HCT116 (cell line): ENCODE measurements at regions not wholly inside any gene's neighbourhood (a gene's known extent, or its start where the extent isn't known, plus 50 kb on each side); places are given as distances from the start of the nearest gene placed in this dataset.

Experiments used
- ATAC-seq: fragments of 200-7000 bp; cut with Tn5 transposase; 2 replicates; pipeline ENCODE4 v1.9.1; 2020; ENCODE audit warnings: mild to moderate bottlenecking, moderate library complexity
- BruUV-seq: library from RNA; stranded (reverse); fragments of 400-500 nt; replicated peaks from 2 replicates; lab custom pipeline; 2021; lab: Mats Ljungman, UMichigan
- CTCF ChIA-PET: fragments of 300-600 bp; sonication (Branson Sonifier 250); formaldehyde crosslinking; loops from one replicate; lab custom pipeline; 2021; ENCODE audit warnings: antibody characterized with exemption; lab: Charles Lee
- POLR2A ChIA-PET: fragments of 300-600, 350-600 bp; sonication (Branson Sonifier 250); formaldehyde crosslinking; loops from one replicate; lab custom pipeline; 2021; ENCODE audit warnings: antibody characterized with exemption; lab: Charles Lee
- RAD21 ChIA-PET, 2 experiments: fragments of 300-600 bp; sonication (Branson Sonifier 250); formaldehyde crosslinking; loops; one replicate each; lab custom pipeline; 2023; ENCODE audit warnings: low total read pairs in 2 of 2; ENCODE audit not compliant: uncharacterized antibody in 2 of 2, unreplicated experiment in 2 of 2, low non-redundant PET in 1 of 2; lab: Charles Lee
- DNase-seq: peaks from one replicate; pipeline ENCODE4 v3.0.0-alpha.2; 2010; ENCODE audit warnings: low read depth, low spot score
- H2AFZ ChIP-seq: fragments of 200-600 bp; shearing (Covaris generic), sonication (generic); 2 replicates; pipeline ENCODE4 v1.6.1; 2017; ENCODE audit warnings: low read depth, mixed run types, mixed read lengths, antibody characterized with exemption, low read length; ENCODE audit not compliant: poor library complexity, severe bottlenecking
- H3K27ac ChIP-seq: 2 replicates; pipeline ENCODE4 v1.5.1; 2012; ENCODE audit warnings: low read depth, low read length
- H3K27me3 ChIP-seq: fragments of 200-600 bp; sonication (generic); 2 replicates; pipeline ENCODE4 v1.6.1; 2016; ENCODE audit warnings: mixed run types, low read length, mixed read lengths; ENCODE audit not compliant: insufficient read depth
- H3K36me3 ChIP-seq, 2 experiments: fragments of 200-500 bp in 1 of 2; fragments of 200-600 bp in 1 of 2; sonication (Bioruptor generic) in 1 of 2; sonication (generic) in 1 of 2; 2 replicates each; pipeline versions ENCODE4 v1.5.1 to v1.6.1; 2014 to 2016; ENCODE audit warnings: low read length in 2 of 2, inconsistent platforms in 1 of 2, mixed read lengths in 1 of 2, mixed run types in 1 of 2; ENCODE audit not compliant: insufficient read depth in 2 of 2, control insufficient read depth in 1 of 2
- H3K4me1 ChIP-seq, 2 experiments: fragments of 200-600 bp in 1 of 2; sonication (generic) in 1 of 2; 2 replicates each; pipeline versions ENCODE4 v1.5.1 to v1.6.1; 2012 to 2017; ENCODE audit warnings: low read length in 2 of 2, inconsistent platforms in 1 of 2, mild to moderate bottlenecking in 1 of 2, mixed read lengths in 1 of 2, mixed run types in 1 of 2, moderate library complexity in 1 of 2; ENCODE audit not compliant: insufficient read depth in 2 of 2, control insufficient read depth in 1 of 2
- H3K4me2 ChIP-seq: fragments of 200-600 bp; sonication (generic); 2 replicates; pipeline ENCODE4 v1.6.1; 2017; ENCODE audit warnings: mixed run types, low read length, mixed read lengths
- H3K4me3 ChIP-seq, 2 experiments: fragments of 200-600 bp in 1 of 2; sonication (generic) in 1 of 2; replicated peaks in 1 of 2; 2 replicates each; pipeline ENCODE4 v1.5.1; 2011 to 2016; ENCODE audit warnings: low read length in 2 of 2, control low read depth in 1 of 2, low read depth in 1 of 2, mild to moderate bottlenecking in 1 of 2, mixed read lengths in 1 of 2, mixed run types in 1 of 2
- H3K79me2 ChIP-seq: fragments of 200-600 bp; sonication (generic); 2 replicates; pipeline ENCODE4 v1.6.1; 2017; ENCODE audit warnings: mild to moderate bottlenecking, mixed run types, low read length, moderate library complexity, mixed read lengths; ENCODE audit not compliant: insufficient read depth
- H3K9ac ChIP-seq: fragments of 200-600 bp; sonication (generic); 2 replicates; pipeline ENCODE4 v1.6.1; 2016; ENCODE audit warnings: low read length, mixed read lengths
- H3K9me2 ChIP-seq: fragments of 200-600 bp; sonication (generic), shearing (Covaris generic); 2 replicates; pipeline ENCODE4 v1.6.1; 2017; ENCODE audit warnings: mixed run types, mild to moderate bottlenecking, moderate library complexity; ENCODE audit not compliant: insufficient read depth
- H3K9me3 ChIP-seq, 2 experiments: fragments of 200-500 bp in 1 of 2; fragments of 200-600 bp in 1 of 2; sonication (Bioruptor generic) in 1 of 2; sonication (generic) in 1 of 2; 2 replicates each; pipeline ENCODE4 v1.6.1; 2014 to 2017; ENCODE audit warnings: low read length in 2 of 2, mixed read lengths in 2 of 2, inconsistent platforms in 1 of 2, low read depth in 1 of 2, mild to moderate bottlenecking in 1 of 2, mixed run types in 1 of 2, moderate library complexity in 1 of 2; ENCODE audit not compliant: control insufficient read depth in 1 of 2, insufficient read depth in 1 of 2
- H4K20me1 ChIP-seq: fragments of 200-600 bp; sonication (generic), shearing (Covaris generic); 2 replicates; pipeline ENCODE4 v1.6.1; 2017; ENCODE audit warnings: mixed run types, mild to moderate bottlenecking, moderate library complexity; ENCODE audit not compliant: insufficient read depth
- CBX3 ChIP-seq: IDR thresholded peaks from 2 replicates; pipeline ENCODE4 v1.6.1; 2012; ENCODE audit warnings: low read depth
- CEBPB ChIP-seq: IDR thresholded peaks from 2 replicates; pipeline ENCODE4 v1.6.1; 2012; ENCODE audit warnings: low read depth
- EGR1 ChIP-seq: IDR thresholded peaks from 2 replicates; pipeline ENCODE4 v1.6.1; 2012; ENCODE audit warnings: low read depth
- EZH2 ChIP-seq: fragments of 200-600 bp; sonication (generic); IDR thresholded peaks from 2 replicates; pipeline ENCODE4 v1.6.1; 2017; ENCODE audit warnings: antibody characterized with exemption, mixed run types
- EZH2phosphoT487 ChIP-seq: fragments of 200-600 bp; IDR thresholded peaks from 2 replicates; pipeline ENCODE4 v1.6.1; 2018; ENCODE audit warnings: antibody characterized with exemption, borderline replicate concordance
- FOSL1 ChIP-seq: IDR thresholded peaks from 2 replicates; pipeline ENCODE4 v1.6.1; 2012; ENCODE audit warnings: low read depth
- JUND ChIP-seq: IDR thresholded peaks from 2 replicates; pipeline ENCODE4 v1.6.1; 2012
- POLR2A ChIP-seq: IDR thresholded peaks from 2 replicates; pipeline ENCODE4 v1.7.0; 2011; ENCODE audit warnings: borderline replicate concordance; ENCODE audit not compliant: insufficient read depth, insufficient read length; ENCODE audit errors: extremely low read depth
- POLR2AphosphoS5 ChIP-seq: IDR thresholded peaks from 2 replicates; pipeline ENCODE4 v1.6.1; 2011; ENCODE audit warnings: mild to moderate bottlenecking, low read depth, low read length, moderate library complexity
- RAD21 ChIP-seq: IDR thresholded peaks from 2 replicates; pipeline ENCODE4 v1.6.1; 2012; ENCODE audit warnings: low read depth, mild to moderate bottlenecking
- SIN3A ChIP-seq: IDR thresholded peaks from 2 replicates; pipeline ENCODE4 v1.6.1; 2012; ENCODE audit warnings: low read depth
- SRF ChIP-seq: IDR thresholded peaks from 2 replicates; pipeline ENCODE4 v1.6.1; 2012; ENCODE audit warnings: low read depth
- TCF7L2 ChIP-seq: IDR thresholded peaks from 2 replicates; pipeline ENCODE4 v1.7.0; 2011; ENCODE audit warnings: borderline replicate concordance, inconsistent platforms; ENCODE audit not compliant: insufficient read depth, insufficient read length; ENCODE audit errors: extremely low read depth
- YY1 ChIP-seq: IDR thresholded peaks from 2 replicates; pipeline ENCODE4 v1.6.1; 2011; ENCODE audit warnings: low read length, low read depth, moderate library complexity, mild to moderate bottlenecking; ENCODE audit not compliant: insufficient replicate concordance; ENCODE audit errors: extremely low read depth
- ZBTB33 ChIP-seq: IDR thresholded peaks from 2 replicates; pipeline ENCODE4 v1.6.1; 2011; ENCODE audit warnings: mild to moderate bottlenecking, low read length, moderate library complexity; ENCODE audit not compliant: insufficient replicate concordance; ENCODE audit errors: extremely low read depth
- ZFX ChIP-seq: fragments of 450-650 bp; IDR thresholded peaks from 2 replicates; pipeline ENCODE4 v1.6.1; 2017
- intact Hi-C: fragments of 100-400 bp; cut with micrococcal nuclease; formaldehyde crosslinking; loops from 2 replicates; pipeline ENCODE4 v1.10.0; 2022
- TF ChIP-seq, protein P1 (sequence below), 3 experiments: fragments of 200-600 bp in 1 of 3; sonication (generic) in 1 of 3; IDR thresholded peaks in 2 of 3; conservative IDR thresholded peaks in 1 of 3; 2 replicates each; pipeline ENCODE4 v1.5.1; 2012 to 2017; ENCODE audit warnings: low read depth in 2 of 3, low read length in 2 of 3, antibody characterized with exemption in 1 of 3, borderline replicate concordance in 1 of 3, control low read depth in 1 of 3, mild to moderate bottlenecking in 1 of 3, mixed read lengths in 1 of 3, mixed run types in 1 of 3, moderate library complexity in 1 of 3; ENCODE audit not compliant: insufficient read depth in 1 of 3
- TF ChIP-seq, protein P2 (sequence below): IDR thresholded peaks from 2 replicates; pipeline ENCODE4 v1.6.1; 2012
- TF ChIP-seq, protein P3 (sequence below): IDR thresholded peaks from 2 replicates; pipeline ENCODE4 v1.6.1; 2012
- TF ChIP-seq, protein P4 (sequence below): IDR thresholded peaks from 2 replicates; pipeline ENCODE4 v1.6.1; 2012; ENCODE audit warnings: low read depth

DNA sequence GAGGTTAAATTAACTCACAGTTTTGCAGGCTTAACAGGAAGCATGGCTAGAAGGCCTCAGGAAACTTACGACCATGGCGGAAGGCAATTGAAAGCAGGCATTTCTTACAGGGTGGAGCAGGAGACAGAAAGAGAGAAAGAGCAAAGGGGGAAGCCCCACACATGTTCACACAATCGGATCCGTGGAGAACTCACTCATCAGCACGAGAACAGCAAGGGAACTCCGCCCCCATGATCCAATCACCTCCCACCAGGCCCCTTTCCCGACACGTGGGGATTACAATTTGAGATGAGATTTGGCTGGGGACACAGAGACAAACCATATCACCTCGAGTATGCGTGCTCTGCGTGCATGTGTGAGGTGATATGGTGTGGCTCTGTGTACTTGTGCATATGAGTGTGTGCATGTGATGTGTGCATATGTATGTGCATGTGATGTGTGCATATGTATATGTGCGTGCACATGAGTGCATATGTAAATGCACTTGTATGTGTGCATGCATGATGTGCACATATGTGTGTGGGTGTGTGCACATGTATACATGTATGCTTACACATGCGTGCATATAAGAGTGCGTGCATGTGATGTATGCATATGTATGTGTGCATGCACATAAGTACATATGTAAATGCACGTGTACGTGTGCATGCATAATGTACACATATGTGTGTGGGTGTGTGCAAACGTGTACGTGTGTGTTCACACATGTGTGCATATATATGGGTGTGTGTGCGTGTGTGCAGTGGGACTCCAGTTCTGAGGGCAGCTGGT lies 108.7 kb upstream of the HDAC4 start:
- intact Hi-C loops, result no loop called here
- RAD21 ChIA-PET, result no interaction called here
- no peak for ATAC-seq
- Histone ChIP-seq H3K9me3 (no peaks in the 10 kb centered on the region), H3K27me3 (no peaks in the 10 kb centered on the region), H3K4me1 (no peaks in the 10 kb centered on the region), H3K9ac (no peak overlapping the region), H3K9me2 (no peaks in the 10 kb centered on the region), H3K79me2 (no peaks in the 10 kb centered on the region), H4K20me1 (no peaks in the 10 kb centered on the region), H3K27ac (no peak overlapping the region), H3K4me3 (no peak overlapping the region), H3K4me2 (no peak overlapping the region), H3K36me3 (no peaks in the 10 kb centered on the region), H2AFZ (no peak overlapping the region)
- DNase-seq, result no peak
- BruUV-seq, result no TSS peak
- no peak for TF ChIP-seq RAD21
- TF ChIP-seq, protein P1, sequence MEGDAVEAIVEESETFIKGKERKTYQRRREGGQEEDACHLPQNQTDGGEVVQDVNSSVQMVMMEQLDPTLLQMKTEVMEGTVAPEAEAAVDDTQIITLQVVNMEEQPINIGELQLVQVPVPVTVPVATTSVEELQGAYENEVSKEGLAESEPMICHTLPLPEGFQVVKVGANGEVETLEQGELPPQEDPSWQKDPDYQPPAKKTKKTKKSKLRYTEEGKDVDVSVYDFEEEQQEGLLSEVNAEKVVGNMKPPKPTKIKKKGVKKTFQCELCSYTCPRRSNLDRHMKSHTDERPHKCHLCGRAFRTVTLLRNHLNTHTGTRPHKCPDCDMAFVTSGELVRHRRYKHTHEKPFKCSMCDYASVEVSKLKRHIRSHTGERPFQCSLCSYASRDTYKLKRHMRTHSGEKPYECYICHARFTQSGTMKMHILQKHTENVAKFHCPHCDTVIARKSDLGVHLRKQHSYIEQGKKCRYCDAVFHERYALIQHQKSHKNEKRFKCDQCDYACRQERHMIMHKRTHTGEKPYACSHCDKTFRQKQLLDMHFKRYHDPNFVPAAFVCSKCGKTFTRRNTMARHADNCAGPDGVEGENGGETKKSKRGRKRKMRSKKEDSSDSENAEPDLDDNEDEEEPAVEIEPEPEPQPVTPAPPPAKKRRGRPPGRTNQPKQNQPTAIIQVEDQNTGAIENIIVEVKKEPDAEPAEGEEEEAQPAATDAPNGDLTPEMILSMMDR (IDR thresholded peaks at IDR 0.05 in 2 of 3, conservative IDR thresholded peaks at IDR 0.05 in 1 of 3; ENCODE audit: borderline replicate concordance in 1 of 3, insufficient read depth in 1 of 3, low read depth in 2 of 3, low read length in 2 of 3), result no peak
- TF ChIP-seq, protein P2, sequence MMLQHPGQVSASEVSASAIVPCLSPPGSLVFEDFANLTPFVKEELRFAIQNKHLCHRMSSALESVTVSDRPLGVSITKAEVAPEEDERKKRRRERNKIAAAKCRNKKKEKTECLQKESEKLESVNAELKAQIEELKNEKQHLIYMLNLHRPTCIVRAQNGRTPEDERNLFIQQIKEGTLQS, result no peak
- TF ChIP-seq POLR2AphosphoS5, result no peak
- no peak for TF ChIP-seq CBX3
- no peak for TF ChIP-seq ZBTB33
- TF ChIP-seq, protein P3, sequence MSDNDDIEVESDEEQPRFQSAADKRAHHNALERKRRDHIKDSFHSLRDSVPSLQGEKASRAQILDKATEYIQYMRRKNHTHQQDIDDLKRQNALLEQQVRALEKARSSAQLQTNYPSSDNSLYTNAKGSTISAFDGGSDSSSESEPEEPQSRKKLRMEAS, result no peak
- TF ChIP-seq JUND, result no peak
- TF ChIP-seq CEBPB, result no peak
- TF ChIP-seq, protein P4, sequence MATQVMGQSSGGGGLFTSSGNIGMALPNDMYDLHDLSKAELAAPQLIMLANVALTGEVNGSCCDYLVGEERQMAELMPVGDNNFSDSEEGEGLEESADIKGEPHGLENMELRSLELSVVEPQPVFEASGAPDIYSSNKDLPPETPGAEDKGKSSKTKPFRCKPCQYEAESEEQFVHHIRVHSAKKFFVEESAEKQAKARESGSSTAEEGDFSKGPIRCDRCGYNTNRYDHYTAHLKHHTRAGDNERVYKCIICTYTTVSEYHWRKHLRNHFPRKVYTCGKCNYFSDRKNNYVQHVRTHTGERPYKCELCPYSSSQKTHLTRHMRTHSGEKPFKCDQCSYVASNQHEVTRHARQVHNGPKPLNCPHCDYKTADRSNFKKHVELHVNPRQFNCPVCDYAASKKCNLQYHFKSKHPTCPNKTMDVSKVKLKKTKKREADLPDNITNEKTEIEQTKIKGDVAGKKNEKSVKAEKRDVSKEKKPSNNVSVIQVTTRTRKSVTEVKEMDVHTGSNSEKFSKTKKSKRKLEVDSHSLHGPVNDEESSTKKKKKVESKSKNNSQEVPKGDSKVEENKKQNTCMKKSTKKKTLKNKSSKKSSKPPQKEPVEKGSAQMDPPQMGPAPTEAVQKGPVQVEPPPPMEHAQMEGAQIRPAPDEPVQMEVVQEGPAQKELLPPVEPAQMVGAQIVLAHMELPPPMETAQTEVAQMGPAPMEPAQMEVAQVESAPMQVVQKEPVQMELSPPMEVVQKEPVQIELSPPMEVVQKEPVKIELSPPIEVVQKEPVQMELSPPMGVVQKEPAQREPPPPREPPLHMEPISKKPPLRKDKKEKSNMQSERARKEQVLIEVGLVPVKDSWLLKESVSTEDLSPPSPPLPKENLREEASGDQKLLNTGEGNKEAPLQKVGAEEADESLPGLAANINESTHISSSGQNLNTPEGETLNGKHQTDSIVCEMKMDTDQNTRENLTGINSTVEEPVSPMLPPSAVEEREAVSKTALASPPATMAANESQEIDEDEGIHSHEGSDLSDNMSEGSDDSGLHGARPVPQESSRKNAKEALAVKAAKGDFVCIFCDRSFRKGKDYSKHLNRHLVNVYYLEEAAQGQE, result no peak
- TF ChIP-seq TCF7L2, result no peak
- TF ChIP-seq FOSL1, result no peak
- no peak for TF ChIP-seq EZH2
- TF ChIP-seq POLR2A, result no peak
- TF ChIP-seq SIN3A, result no peak
- TF ChIP-seq SRF, result no peak
- no peak for TF ChIP-seq EZH2phosphoT487
- TF ChIP-seq ZFX, result no peak
- TF ChIP-seq EGR1, result no peak
- no peak for TF ChIP-seq YY1
- CTCF ChIA-PET, result no interaction called here
- POLR2A ChIA-PET, result no interaction called here
